Activated CD4-positive, alpha-beta T cell treated with anti-CD3 and anti-CD28 coated beads, Interleukin-2, amount 50 U/mL, for 48 hours (primary cell): ENCODE measurements at regions not wholly inside any gene's neighbourhood (a gene's known extent, or its start where the extent isn't known, plus 50 kb on each side); places are given as distances from the start of the nearest gene placed in this dataset.
"Not testable (repeated sequence)": the region's sequence is repeated elsewhere in the genome, so short reads cannot be mapped to it uniquely, and the experiment has no call there.

ENCODE experiments used
- DNase-seq, 2 experiments: peaks; one replicate each; pipeline ENCODE4 v3.0.0-alpha.2; 2020

GRCh38 chr2:146624430-146625160, 1220.2 kb upstream of the ACVR2A start:
- DNase-seq: no peak

GRCh38 chr2:146623771-146624170, 1221.1 kb upstream of the ACVR2A start:
- DNase-seq: no peak

GRCh38 chr2:146621656-146622055, 1223.2 kb upstream of the ACVR2A start:
- no peak for DNase-seq

GRCh38 chr2:146615778-146616177, 1229.1 kb upstream of the ACVR2A start:
- DNase-seq: no peak

GRCh38 chr2:146608490-146608889, 1236.3 kb upstream of the ACVR2A start:
- DNase-seq: no peak

- no peak for DNase-seq
These were observed 1240.3 kb upstream of the ACVR2A start for GRCh38 chr2:146604521-146604920.

GRCh38 chr2:146602856-146603255, 1242.0 kb upstream of the ACVR2A start:
- no peak for DNase-seq

- DNase-seq: no peak
These were observed 1242.4 kb upstream of the ACVR2A start for GRCh38 chr2:146602383-146602782.

GRCh38 chr2:146598791-146599190, 1246.0 kb upstream of the ACVR2A start:
- no peak for DNase-seq

- no peak for DNase-seq
These were observed 1247.5 kb upstream of the ACVR2A start for GRCh38 chr2:146597291-146597690.

- no peak for DNase-seq
These were observed 1252.9 kb upstream of the ACVR2A start for GRCh38 chr2:146591908-146592307.

GRCh38 chr2:146587291-146587713, 1257.5 kb upstream of the ACVR2A start:
- DNase-seq: no peak

- no peak for DNase-seq
These were observed 1260.5 kb upstream of the ACVR2A start for GRCh38 chr2:146584316-146584715.

- no peak for DNase-seq
These were observed 1265.5 kb upstream of the ACVR2A start for GRCh38 chr2:146579147-146579930.

- no peak for DNase-seq
These were observed 1268.3 kb upstream of the ACVR2A start for GRCh38 chr2:146576339-146577111.

GRCh38 chr2:146572598-146572997, 1272.2 kb upstream of the ACVR2A start:
- no peak for DNase-seq

GRCh38 chr2:146561996-146562395, 1282.8 kb upstream of the ACVR2A start:
- no peak for DNase-seq

GRCh38 chr2:146547236-146547635, 1297.6 kb upstream of the ACVR2A start:
- no peak for DNase-seq

GRCh38 chr2:146544701-146545100, 1300.1 kb upstream of the ACVR2A start:
- DNase-seq: no peak

- DNase-seq: no peak
These were observed 1302.9 kb upstream of the ACVR2A start for GRCh38 chr2:146541896-146542295.

- no peak for DNase-seq
These were observed 1304.4 kb upstream of the ACVR2A start for GRCh38 chr2:146540271-146540932.

GRCh38 chr2:146539739-146540138, 1305.1 kb upstream of the ACVR2A start:
- not testable (repeated sequence) for DNase-seq

GRCh38 chr2:146537477-146537876, 1307.4 kb upstream of the ACVR2A start:
- DNase-seq: no peak
